ENCODE measurements at regions not wholly inside any gene's neighbourhood (a gene's known extent, or its start where the extent isn't known, plus 50 kb on each side); places are given as distances from the start of the nearest gene placed in this dataset.

DNA sequence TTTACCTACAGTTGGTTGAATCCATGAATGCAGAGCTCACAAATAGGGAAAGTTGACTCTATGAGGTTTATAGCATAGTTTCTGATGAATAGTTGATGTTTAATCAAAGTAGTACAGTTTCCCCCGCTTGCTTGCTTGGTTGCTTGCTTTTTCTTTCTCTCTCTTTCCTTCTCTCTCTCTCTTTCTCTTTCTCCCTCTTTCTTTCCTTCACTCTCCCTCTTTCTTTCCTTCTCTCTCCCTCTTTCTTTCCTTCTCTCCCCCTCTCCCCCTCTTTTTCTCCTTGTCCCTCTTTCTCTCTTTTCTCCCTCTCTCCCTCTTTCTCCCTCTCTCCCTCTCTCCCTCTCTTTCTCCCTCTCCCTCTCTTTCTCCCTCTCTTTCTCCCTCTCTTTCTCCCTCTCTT, 999.9 kb upstream of the CELF4 start:
- peaks cover 4% of the 10 kb centered on the region for H3K36me3 Mint-ChIP-seq (ENCODE audit: insufficient read depth)
- no peaks in the 10 kb centered on the region for H3K4me1 Mint-ChIP-seq (ENCODE audit: low read depth in 2 of 2)
- ATAC-seq (replicated peaks) (no peak), DNase-seq (no peak)
- H3K4me3 Mint-ChIP-seq = no peak overlapping the region
- H3K9me3 Mint-ChIP-seq = peaks cover 7 to 9% of the 10 kb centered on the region in 2 donors
- no peaks in the 10 kb centered on the region for H3K27me3 Mint-ChIP-seq
- H3K27ac Mint-ChIP-seq = no peak overlapping the region

- Mint-ChIP-seq H3K27ac (no peak overlapping the region), H3K4me1 (ENCODE audit: low read depth in 2 of 2) (no peaks in the 10 kb centered on the region), H3K36me3 (ENCODE audit: insufficient read depth) (peaks cover 4% of the 10 kb centered on the region), H3K27me3 (no peaks in the 10 kb centered on the region), H3K9me3 (peaks cover 7 to 9% of the 10 kb centered on the region in 2 donors), H3K4me3 (no peak overlapping the region)
- ATAC-seq (replicated peaks) (no peak), DNase-seq (no peak)
These were observed 997.9 kb upstream of the CELF4 start for GRCh38 chr18:38563396-38563980.

DNA sequence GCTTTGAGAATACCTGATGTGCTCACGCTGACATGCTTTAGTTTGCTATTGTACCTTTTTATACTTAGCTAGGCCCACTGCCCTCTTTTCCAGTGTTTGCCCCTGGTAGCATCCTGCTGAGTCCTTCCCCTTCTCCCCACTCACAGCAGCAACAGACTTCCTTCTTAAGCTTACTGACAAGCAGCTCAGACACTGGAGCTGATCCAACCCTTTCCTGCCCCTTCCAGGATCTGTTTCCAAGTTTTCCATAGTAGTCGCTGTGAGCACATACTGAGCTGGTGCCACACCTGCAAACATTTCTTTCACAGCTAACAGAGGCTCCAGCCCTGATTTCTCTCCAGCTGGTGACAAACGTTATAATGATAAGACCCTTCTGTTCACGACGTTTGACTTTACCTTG, 991.4 kb upstream of the CELF4 start:
- H3K27ac Mint-ChIP-seq = no peak overlapping the region
- H3K4me3 Mint-ChIP-seq = no peak overlapping the region
- H3K4me1 Mint-ChIP-seq (ENCODE audit: low read depth in 2 of 2) = no peaks in the 10 kb centered on the region
- H3K27me3 Mint-ChIP-seq = no peaks in the 10 kb centered on the region
- no peaks in the 10 kb centered on the region for H3K36me3 Mint-ChIP-seq (ENCODE audit: insufficient read depth)
- ATAC-seq (replicated peaks) (no peak), DNase-seq (no peak)
- peaks cover 7 to 14% of the 10 kb centered on the region in 2 donors for H3K9me3 Mint-ChIP-seq

- no peaks in the 10 kb centered on the region for H3K36me3 Mint-ChIP-seq (ENCODE audit: insufficient read depth)
- H3K4me1 Mint-ChIP-seq (ENCODE audit: low read depth in 2 of 2) = no peaks in the 10 kb centered on the region
- no peak for ATAC-seq (replicated peaks)
- peaks cover 9 to 14% of the 10 kb centered on the region in 2 donors for H3K9me3 Mint-ChIP-seq
- H3K4me3 Mint-ChIP-seq = no peak overlapping the region
- DNase-seq = no peak
- H3K27ac Mint-ChIP-seq = no peak overlapping the region
- no peaks in the 10 kb centered on the region for H3K27me3 Mint-ChIP-seq
These were observed 987.2 kb upstream of the CELF4 start for GRCh38 chr18:38552732-38553321.

GRCh38 chr18:38551881-38552280, 986.3 kb upstream of the CELF4 start:
- H3K4me1 Mint-ChIP-seq (ENCODE audit: low read depth in 2 of 2) = no peaks in the 10 kb centered on the region
- DNase-seq (no peak), ATAC-seq (replicated peaks) (no peak)
- no peaks in the 10 kb centered on the region for H3K36me3 Mint-ChIP-seq (ENCODE audit: insufficient read depth)
- no peak overlapping the region for H3K27ac Mint-ChIP-seq
- H3K9me3 Mint-ChIP-seq = peaks cover 9 to 14% of the 10 kb centered on the region in 2 donors
- H3K27me3 Mint-ChIP-seq = no peaks in the 10 kb centered on the region
- no peak overlapping the region for H3K4me3 Mint-ChIP-seq

DNA sequence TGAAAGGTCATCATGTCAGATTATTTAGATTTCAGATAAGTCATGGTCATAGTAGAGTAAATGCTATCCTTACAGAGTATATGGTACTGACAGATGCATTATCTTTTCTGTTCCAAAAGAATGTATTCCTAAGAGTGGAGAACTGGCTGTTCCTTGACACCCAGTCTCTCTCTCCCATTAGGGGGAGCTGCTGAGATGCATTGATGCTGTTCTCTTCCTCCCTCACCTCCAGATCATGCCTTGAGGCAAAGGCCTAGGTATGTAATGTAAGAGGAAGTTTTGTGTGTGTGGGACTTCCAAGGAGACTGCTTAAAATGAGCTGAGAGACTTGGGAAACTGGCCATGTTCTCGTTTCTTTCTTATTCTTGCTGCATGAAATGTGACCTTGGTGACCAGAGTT, 979.5 kb upstream of the CELF4 start:
- Mint-ChIP-seq H3K27me3 (no peaks in the 10 kb centered on the region), H3K27ac (no peak overlapping the region), H3K36me3 (ENCODE audit: insufficient read depth) (no peaks in the 10 kb centered on the region), H3K4me1 (ENCODE audit: low read depth in 2 of 2) (no peaks in the 10 kb centered on the region), H3K4me3 (no peak overlapping the region), H3K9me3 (peaks cover 4 to 8% of the 10 kb centered on the region in 2 donors)
- ATAC-seq (replicated peaks) = no peak
- no peak for DNase-seq

- Mint-ChIP-seq H3K36me3 (ENCODE audit: insufficient read depth) (no peaks in the 10 kb centered on the region), H3K9me3 (peaks cover 2 to 8% of the 10 kb centered on the region in 2 donors), H3K4me3 (no peak overlapping the region), H3K4me1 (ENCODE audit: low read depth in 2 of 2) (no peaks in the 10 kb centered on the region), H3K27me3 (no peaks in the 10 kb centered on the region), H3K27ac (no peak overlapping the region)
- no peak for ATAC-seq (replicated peaks)
- DNase-seq = no peak
These were observed 974.3 kb upstream of the CELF4 start for GRCh38 chr18:38539856-38540255.

- H3K9me3 Mint-ChIP-seq = peaks cover 2 to 8% of the 10 kb centered on the region in 2 donors
- no peak overlapping the region for H3K4me3 Mint-ChIP-seq
- H3K36me3 Mint-ChIP-seq (ENCODE audit: insufficient read depth) = no peaks in the 10 kb centered on the region
- no peaks in the 10 kb centered on the region for H3K27me3 Mint-ChIP-seq
- H3K4me1 Mint-ChIP-seq (ENCODE audit: low read depth in 2 of 2) = no peaks in the 10 kb centered on the region
- ATAC-seq (replicated peaks) (no peak), DNase-seq (no peak)
- no peak overlapping the region for H3K27ac Mint-ChIP-seq
These were observed 973.8 kb upstream of the CELF4 start for GRCh38 chr18:38539371-38539770.

- Mint-ChIP-seq H3K4me1 (ENCODE audit: low read depth in 2 of 2) (no peaks in the 10 kb centered on the region), H3K9me3 (peaks cover 0 to 2% of the 10 kb centered on the region in 2 donors), H3K27ac (no peak overlapping the region), H3K27me3 (no peaks in the 10 kb centered on the region), H3K36me3 (ENCODE audit: insufficient read depth) (no peaks in the 10 kb centered on the region), H3K4me3 (no peak overlapping the region)
- ATAC-seq (replicated peaks) = no peak
- DNase-seq = no peak
These were observed 968.5 kb upstream of the CELF4 start for GRCh38 chr18:38534073-38534472.

GRCh38 chr18:38526922-38527321, 961.3 kb upstream of the CELF4 start:
- no peak for ATAC-seq (replicated peaks)
- Mint-ChIP-seq H3K36me3 (ENCODE audit: insufficient read depth) (no peaks in the 10 kb centered on the region), H3K4me1 (ENCODE audit: low read depth in 2 of 2) (no peaks in the 10 kb centered on the region), H3K27ac (no peak overlapping the region), H3K4me3 (no peak overlapping the region), H3K9me3 (peaks cover 7% of the 10 kb centered on the region in 2 donors), H3K27me3 (no peaks in the 10 kb centered on the region)
- DNase-seq = no peak

GRCh38 chr18:38525039-38525438, 959.4 kb upstream of the CELF4 start:
- Mint-ChIP-seq H3K9me3 (peaks cover 7 to 8% of the 10 kb centered on the region in 2 donors), H3K4me1 (ENCODE audit: low read depth in 2 of 2) (no peaks in the 10 kb centered on the region), H3K36me3 (ENCODE audit: insufficient read depth) (no peaks in the 10 kb centered on the region), H3K27ac (no peak overlapping the region), H3K27me3 (no peaks in the 10 kb centered on the region), H3K4me3 (no peak overlapping the region)
- no peak for DNase-seq
- no peak for ATAC-seq (replicated peaks)

DNA sequence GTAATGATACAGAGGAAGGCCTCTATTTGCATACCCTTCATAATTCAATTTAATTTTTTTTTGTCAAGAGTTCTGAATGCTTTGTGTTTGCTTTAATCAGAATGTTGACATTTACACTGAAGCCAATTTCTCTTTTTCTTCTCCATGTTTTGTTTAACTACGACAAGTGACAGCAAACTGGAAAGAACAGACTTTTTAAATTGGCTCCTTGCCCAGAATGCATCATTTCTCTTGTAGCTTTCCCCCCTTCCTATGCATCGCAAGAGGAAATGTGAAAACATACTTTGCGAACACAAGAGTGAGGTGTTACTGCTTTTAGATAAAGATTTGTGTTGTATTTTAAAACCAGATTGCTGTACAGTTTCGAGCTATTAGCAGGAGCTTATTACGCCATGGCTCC, 955.2 kb upstream of the CELF4 start:
- Mint-ChIP-seq H3K4me3 (no peak overlapping the region), H3K27ac (no peak overlapping the region), H3K9me3 (peaks cover 0 to 12% of the 10 kb centered on the region in 2 donors), H3K4me1 (ENCODE audit: low read depth in 2 of 2) (no peaks in the 10 kb centered on the region), H3K27me3 (no peaks in the 10 kb centered on the region), H3K36me3 (ENCODE audit: insufficient read depth) (no peaks in the 10 kb centered on the region)
- DNase-seq = no peak
- ATAC-seq (replicated peaks) = no peak

DNA sequence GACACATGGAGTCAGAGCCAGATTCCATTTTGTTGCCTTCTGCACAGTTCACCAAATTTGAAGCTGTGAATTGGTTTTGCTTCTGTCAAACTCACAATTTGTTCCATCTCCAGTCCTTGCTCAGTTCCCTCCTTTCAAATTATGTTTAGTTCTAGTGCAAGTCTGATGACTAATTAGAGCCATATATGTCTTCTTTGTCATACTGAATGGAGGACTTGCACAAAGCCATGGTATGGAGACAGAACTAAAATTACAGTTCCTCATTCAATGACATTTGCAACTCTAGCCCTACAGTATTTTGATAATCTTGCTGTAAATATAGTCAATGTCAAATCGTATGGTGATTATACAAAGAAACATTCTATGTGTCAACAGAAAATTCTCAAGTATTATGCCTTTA, 936.9 kb upstream of the CELF4 start:
- DNase-seq (no peak), ATAC-seq (replicated peaks) (no peak)
- no peaks in the 10 kb centered on the region for H3K36me3 Mint-ChIP-seq (ENCODE audit: insufficient read depth)

GRCh38 chr18:38497266-38497665, 931.7 kb upstream of the CELF4 start:
- no peaks in the 10 kb centered on the region for H3K27me3 Mint-ChIP-seq
- no peak overlapping the region for H3K4me3 Mint-ChIP-seq
- ATAC-seq (replicated peaks) = no peak
- peaks cover 10 to 18% of the 10 kb centered on the region in 2 donors for H3K9me3 Mint-ChIP-seq
- H3K36me3 Mint-ChIP-seq (ENCODE audit: insufficient read depth) = no peaks in the 10 kb centered on the region
- no peak for DNase-seq
- no peak overlapping the region for H3K27ac Mint-ChIP-seq
- H3K4me1 Mint-ChIP-seq (ENCODE audit: low read depth in 2 of 2) = no peaks in the 10 kb centered on the region

More for the DNA sequence above, 936.9 kb upstream of the CELF4 start:
- H3K4me1 Mint-ChIP-seq (ENCODE audit: low read depth in 2 of 2) = no peaks in the 10 kb centered on the region
- no peak overlapping the region for H3K27ac Mint-ChIP-seq
- H3K9me3 Mint-ChIP-seq = peaks cover 7 to 12% of the 10 kb centered on the region in 2 donors
- no peak overlapping the region for H3K4me3 Mint-ChIP-seq
- no peaks in the 10 kb centered on the region for H3K27me3 Mint-ChIP-seq
